Activated CD8-positive, alpha-beta memory T cell treated with anti-CD3 and anti-CD28 coated beads for 24 hours (primary cell): ENCODE measurements at regions not wholly inside any gene's neighbourhood (a gene's known extent, or its start where the extent isn't known, plus 50 kb on each side); places are given as distances from the start of the nearest gene placed in this dataset.

Experiments
- DNase-seq: peaks from one replicate; pipeline ENCODE4 v3.0.0-alpha.2; 2020

GRCh38 chr10:32167450-32167849 lies 111.2 kb upstream of the KIF5B start:
- no peak for DNase-seq

GRCh38 chr10:32166365-32166764 lies 110.1 kb upstream of the KIF5B start:
- no peak for DNase-seq

- no peak for DNase-seq
Measured at GRCh38 chr10:32163762-32164148, 107.5 kb upstream of the KIF5B start.

- no peak for DNase-seq
Measured at GRCh38 chr10:32163071-32163761, 107.0 kb upstream of the KIF5B start.

- no peak for DNase-seq
Measured at GRCh38 chr10:32161586-32161985, 105.4 kb upstream of the KIF5B start.

GRCh38 chr10:32160864-32161263 lies 104.6 kb upstream of the KIF5B start:
- DNase-seq = no peak

- no peak for DNase-seq
Measured at GRCh38 chr10:32159264-32159663, 103.0 kb upstream of the KIF5B start.

GRCh38 chr10:32156031-32156495 lies 99.8 kb upstream of the KIF5B start:
- no peak for DNase-seq

- DNase-seq = no peak
Measured at GRCh38 chr10:32155075-32155516, 98.9 kb upstream of the KIF5B start.

- DNase-seq = no peak
Measured at GRCh38 chr10:32153931-32154330, 97.7 kb upstream of the KIF5B start.

GRCh38 chr10:32153252-32153651 lies 97.0 kb upstream of the KIF5B start:
- DNase-seq = no peak

GRCh38 chr10:32151871-32152270 lies 95.6 kb upstream of the KIF5B start:
- no peak for DNase-seq

- no peak for DNase-seq
Measured at GRCh38 chr10:32150532-32151101, 94.4 kb upstream of the KIF5B start.

- DNase-seq = no peak
Measured at GRCh38 chr10:32149252-32149955, 93.2 kb upstream of the KIF5B start.

- DNase-seq = no peak
Measured at GRCh38 chr10:32148864-32149251, 92.6 kb upstream of the KIF5B start.

GRCh38 chr10:32147730-32148129 lies 91.5 kb upstream of the KIF5B start:
- no peak for DNase-seq

- DNase-seq = no peak
Measured at GRCh38 chr10:32146166-32146565, 89.9 kb upstream of the KIF5B start.

GRCh38 chr10:32144817-32145688 lies 88.8 kb upstream of the KIF5B start:
- DNase-seq = no peak

- DNase-seq = no peak
Measured at GRCh38 chr10:32143302-32143847, 87.2 kb upstream of the KIF5B start.

GRCh38 chr10:32142646-32143045 lies 86.4 kb upstream of the KIF5B start:
- DNase-seq = no peak

- DNase-seq = no peak
Measured at GRCh38 chr10:32141018-32141807, 85.0 kb upstream of the KIF5B start.

GRCh38 chr10:32140403-32140802 lies 84.2 kb upstream of the KIF5B start:
- DNase-seq = no peak
